HG02870 (cell line): ENCODE measurements at regions not wholly inside any gene's neighbourhood (a gene's known extent, or its start where the extent isn't known, plus 50 kb on each side); places are given as distances from the start of the nearest gene placed in this dataset.

Source experiments
- ATAC-seq: cut with Tn5 transposase; IDR thresholded peaks from one replicate; pipeline ENCODE4 v1.9.1; 2021; ENCODE audit warnings: mild to moderate bottlenecking, moderate library complexity; ENCODE audit not compliant: unreplicated experiment

- ATAC-seq = no peak
Measured at GRCh38 chr10:130771491-130771946, 540.0 kb downstream of the TCERG1L start.

GRCh38 chr10:130772056-130772455, 539.5 kb downstream of the TCERG1L start:
- ATAC-seq = no peak

DNA sequence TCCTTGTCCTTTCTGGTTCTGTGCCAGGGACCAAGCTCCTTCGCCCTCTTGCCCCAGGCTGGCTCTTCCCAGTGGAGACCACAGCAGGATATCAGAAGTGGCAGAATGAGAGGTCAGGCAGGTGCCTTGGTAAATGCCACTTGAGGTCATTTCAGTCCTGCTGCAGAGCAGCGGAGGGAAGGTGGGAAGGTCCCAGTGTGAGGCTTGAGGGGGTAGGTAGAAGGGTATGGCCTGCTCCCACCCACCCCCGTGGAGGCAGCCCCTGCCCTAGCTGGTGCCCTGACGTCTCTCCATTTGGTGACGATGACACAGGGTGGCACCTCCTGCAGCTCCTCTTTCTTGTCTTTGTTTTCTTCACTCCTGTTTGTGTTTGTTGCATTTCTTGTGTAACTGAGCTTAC, 538.8 kb downstream of the TCERG1L start:
- ATAC-seq = no peak

DNA sequence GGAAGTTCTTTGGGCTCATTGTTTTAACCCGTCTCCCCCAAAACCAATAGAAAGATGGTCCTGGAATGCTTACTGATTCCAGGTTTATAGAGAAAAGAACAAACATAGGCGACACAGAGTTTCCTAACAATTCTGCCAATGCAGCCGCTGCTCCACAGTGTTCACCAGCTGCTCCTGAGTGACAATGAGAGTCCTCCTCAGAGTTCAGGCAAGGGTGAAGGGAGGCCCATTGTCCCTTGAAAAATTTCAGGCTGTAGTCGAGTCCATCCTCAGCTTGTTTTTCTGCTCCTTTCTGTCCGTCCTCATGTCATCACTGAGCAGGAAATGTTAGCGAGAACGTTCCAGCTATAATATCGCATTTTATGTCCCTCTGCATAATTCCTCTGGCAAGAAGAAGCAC, 537.6 kb downstream of the TCERG1L start:
- no peak for ATAC-seq

- no peak for ATAC-seq
Measured at GRCh38 chr10:130774871-130775270, 536.6 kb downstream of the TCERG1L start.

GRCh38 chr10:130775311-130775710, 536.2 kb downstream of the TCERG1L start:
- no peak for ATAC-seq

- ATAC-seq = no peak
Measured at GRCh38 chr10:130776724-130777123, 534.8 kb downstream of the TCERG1L start.

- ATAC-seq = no peak
Measured at GRCh38 chr10:130777507-130778165, 533.9 kb downstream of the TCERG1L start.

- no peak for ATAC-seq
Measured at GRCh38 chr10:130778166-130778545, 533.4 kb downstream of the TCERG1L start.

DNA sequence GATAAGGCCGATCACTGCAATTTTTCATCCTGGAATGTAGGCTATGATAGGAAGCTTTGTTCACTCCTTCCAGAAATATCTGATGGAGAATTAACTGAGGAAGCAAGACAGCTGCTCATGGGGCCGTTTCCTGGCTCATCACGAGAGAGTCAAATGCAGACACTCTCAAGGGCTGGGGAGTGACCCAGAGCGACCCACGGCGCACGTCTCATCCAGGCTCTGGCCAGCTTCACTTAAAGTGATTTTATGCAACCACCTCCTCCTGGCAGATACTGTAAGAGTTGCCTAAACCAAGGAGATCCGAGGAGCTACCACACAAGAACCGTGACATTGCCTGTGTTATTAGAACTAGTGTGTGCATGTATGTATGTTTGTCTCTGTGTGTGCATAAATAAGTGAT, 530.8 kb downstream of the TCERG1L start:
- no peak for ATAC-seq

GRCh38 chr10:130781206-130781605, 530.3 kb downstream of the TCERG1L start:
- no peak for ATAC-seq

DNA sequence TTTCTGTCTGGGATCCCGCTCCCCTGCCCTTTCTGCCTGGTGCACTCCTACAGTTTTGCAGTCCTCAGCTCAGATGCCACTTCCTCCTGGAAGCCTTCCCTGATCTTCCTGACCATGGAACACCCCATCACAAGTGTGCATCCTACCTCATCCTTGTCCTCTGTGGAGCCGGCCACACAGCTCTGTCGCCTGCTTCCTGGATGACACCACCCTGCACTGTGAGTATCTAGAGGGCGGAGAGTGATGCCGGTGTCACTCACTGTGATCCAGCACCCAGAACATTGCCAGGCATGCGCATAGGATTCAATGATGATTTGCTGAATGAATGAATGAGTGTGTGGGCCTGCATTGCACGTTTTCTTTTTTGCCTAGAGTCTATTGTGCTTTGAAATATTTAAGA, 529.9 kb downstream of the TCERG1L start:
- no peak for ATAC-seq

DNA sequence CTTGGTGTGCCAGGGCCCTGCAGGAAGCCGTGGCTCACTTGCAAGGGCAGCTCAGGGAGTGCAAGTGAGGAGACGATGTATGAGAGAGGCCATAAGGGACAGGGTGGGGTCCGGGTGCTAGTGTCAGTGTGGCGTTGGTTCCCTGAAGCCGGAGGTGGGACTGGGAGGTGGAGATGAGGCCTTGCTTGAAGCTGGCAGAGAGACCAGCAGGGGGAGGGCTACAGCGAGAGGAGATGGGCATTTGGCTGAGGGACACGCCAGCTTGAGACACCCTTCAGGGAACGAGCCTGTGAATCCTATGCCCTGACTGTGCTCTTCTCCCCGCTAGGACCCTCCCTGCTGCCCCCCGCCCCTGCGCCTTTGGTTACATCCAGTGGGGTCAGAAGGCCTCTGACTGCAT, 529.1 kb downstream of the TCERG1L start:
- no peak for ATAC-seq

- ATAC-seq = no peak
Measured at GRCh38 chr10:130784326-130784725, 527.2 kb downstream of the TCERG1L start.

- ATAC-seq = no peak
Measured at GRCh38 chr10:130786365-130786966, 525.1 kb downstream of the TCERG1L start.

DNA sequence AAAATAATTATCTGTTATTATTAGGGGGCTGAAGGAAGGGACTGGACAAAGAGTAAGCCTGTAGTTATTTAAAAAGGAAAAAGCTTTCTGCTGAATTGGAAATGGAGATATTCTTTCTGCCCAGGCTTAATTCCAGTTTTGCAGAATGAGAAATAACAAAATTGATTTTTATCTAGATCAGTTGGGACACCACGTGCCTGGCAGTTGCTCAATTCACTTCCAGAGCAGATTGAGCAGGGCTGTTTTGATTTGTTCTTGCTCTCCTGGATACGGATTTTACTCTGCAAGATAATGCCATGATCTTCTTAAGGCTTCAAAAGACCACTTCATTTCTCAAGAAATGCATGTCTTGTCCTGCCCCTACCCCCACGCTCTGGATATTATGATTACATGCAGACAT, 524.3 kb downstream of the TCERG1L start:
- ATAC-seq = no peak

DNA sequence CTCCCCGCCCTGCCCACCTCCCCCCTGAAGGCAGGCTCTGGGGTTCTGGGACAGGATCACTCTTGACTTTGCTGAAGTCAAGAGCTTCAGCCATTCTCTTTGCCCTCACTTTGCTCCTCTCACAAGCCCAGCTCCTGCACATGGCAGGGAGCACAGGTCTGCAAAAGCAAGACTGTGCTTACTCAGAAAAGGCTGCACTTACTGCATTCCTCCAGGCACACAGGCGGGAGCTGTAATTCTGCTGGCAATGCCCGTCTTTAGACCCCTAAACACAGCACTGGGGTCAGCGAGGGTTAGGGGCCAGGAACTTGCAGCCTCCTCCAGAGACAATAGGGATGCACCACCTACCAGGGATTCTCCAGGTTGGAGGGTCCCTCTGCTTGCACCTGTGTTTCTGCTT, 523.7 kb downstream of the TCERG1L start:
- no peak for ATAC-seq

DNA sequence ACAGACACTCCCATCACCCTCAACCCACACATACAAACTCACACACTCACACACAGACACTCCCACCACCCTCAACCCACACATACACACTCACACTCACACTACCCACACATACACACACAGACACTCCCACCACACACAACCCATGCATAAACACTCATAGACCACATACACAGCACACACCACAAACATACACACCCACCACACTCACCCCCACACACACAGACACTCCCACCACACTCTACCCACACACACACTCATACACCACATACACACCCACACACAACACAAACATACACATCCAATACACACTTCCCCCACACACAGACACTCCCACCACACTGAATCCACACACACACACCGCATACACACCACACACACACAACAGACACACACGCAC, 521.2 kb downstream of the TCERG1L start:
- no peak for ATAC-seq

- ATAC-seq = no peak
Measured at GRCh38 chr10:130792096-130792845, 519.2 kb downstream of the TCERG1L start.

DNA sequence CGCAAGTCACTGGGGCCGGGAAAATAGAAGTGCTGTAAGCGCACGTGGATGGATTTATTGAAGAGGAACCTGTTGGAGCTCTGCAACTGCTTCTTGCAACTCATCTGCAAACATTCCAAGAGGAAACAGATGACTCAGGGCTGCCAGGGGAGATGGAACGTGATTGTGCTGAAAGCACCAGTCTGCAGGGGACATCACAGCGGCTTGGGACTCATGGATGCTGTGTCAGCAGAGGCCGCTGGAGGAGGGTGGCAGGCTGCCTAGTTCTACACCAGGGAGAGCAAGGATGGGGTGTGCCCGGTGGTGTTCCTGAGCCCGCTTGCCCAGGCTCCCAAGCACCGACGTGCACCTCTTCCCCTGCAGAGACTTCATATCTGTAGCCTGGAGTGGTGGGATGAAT, 515.7 kb downstream of the TCERG1L start:
- no peak for ATAC-seq

DNA sequence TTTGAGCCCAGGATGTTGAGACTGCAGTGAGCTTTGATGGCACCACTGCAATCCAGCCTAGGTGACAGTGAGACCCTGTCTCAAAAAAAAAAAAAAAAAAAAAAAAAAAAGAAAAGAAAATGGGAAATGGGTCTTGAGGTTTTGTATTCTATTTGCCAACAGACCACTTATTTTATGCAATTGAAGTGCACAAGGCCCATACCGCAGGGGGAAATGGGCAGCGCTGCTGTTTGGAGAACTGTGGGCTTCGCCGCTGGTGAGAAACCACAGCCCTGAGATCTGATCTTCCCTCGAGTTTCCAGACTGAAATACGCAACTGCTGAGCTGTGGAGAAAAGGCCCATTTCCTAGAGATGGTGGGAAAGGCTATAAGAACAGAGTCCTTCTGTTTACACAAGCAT, 512.0 kb downstream of the TCERG1L start:
- no peak for ATAC-seq

GRCh38 chr10:130800281-130800680, 511.2 kb downstream of the TCERG1L start:
- ATAC-seq = no peak
